Natural killer cell (primary cell): ENCODE measurements at regions not wholly inside any gene's neighbourhood (a gene's known extent, or its start where the extent isn't known, plus 50 kb on each side); places are given as distances from the start of the nearest gene placed in this dataset.

Experiments used
- ATAC-seq, 3 donors: fragments of 150-1000 bp in 2 of 3; fragments of 200-7000 bp in 1 of 3; cut with Tn5 transposase; 1 replicate in 1 of 3; 2 replicates in 2 of 3; pipeline ENCODE4 v1.10.0; 2021; ENCODE audit warnings: mild to moderate bottlenecking in 2 of 3, moderate library complexity in 2 of 3
- DNase-seq, 2 donors: peaks; one replicate each; pipeline versions ENCODE4 v3.0.0 to v3.0.0-alpha.2; 2013 to 2021; ENCODE audit warnings: mixed read lengths in 1 of 2
- H3K27ac ChIP-seq: one replicate; pipeline ENCODE4 v1.5.1; 2013; ENCODE audit warnings: mild to moderate bottlenecking, low read length
- H3K27me3 ChIP-seq: one replicate; pipeline ENCODE4 v1.6.1; 2013; ENCODE audit warnings: low read length; ENCODE audit not compliant: control insufficient read depth, insufficient read depth
- H3K36me3 ChIP-seq: one replicate; pipeline ENCODE4 v1.6.1; 2013; ENCODE audit warnings: low read length; ENCODE audit not compliant: control insufficient read depth, insufficient read depth
- H3K4me1 ChIP-seq: one replicate; pipeline ENCODE4 v1.6.1; 2013; ENCODE audit warnings: low read length; ENCODE audit not compliant: control insufficient read depth, insufficient read depth
- H3K4me3 ChIP-seq: one replicate; pipeline ENCODE4 v1.5.1; 2013; ENCODE audit warnings: low read length
- H3K9me3 ChIP-seq: one replicate; pipeline ENCODE4 v1.6.1; 2013; ENCODE audit warnings: low read length; ENCODE audit not compliant: control insufficient read depth, insufficient read depth
- H3K27ac Mint-ChIP-seq, 2 donors: one replicate each; pipeline ENCODE4 v1.8.0; 2022; ENCODE audit warnings: mild to moderate bottlenecking in 2 of 2, mixed read lengths in 2 of 2, moderate library complexity in 1 of 2
- H3K27me3 Mint-ChIP-seq, 2 donors: one replicate each; pipeline ENCODE4 v1.8.0; 2022; ENCODE audit warnings: low read depth in 2 of 2, mixed read lengths in 2 of 2
- H3K36me3 Mint-ChIP-seq: one replicate; pipeline ENCODE4 v1.8.0; 2022; ENCODE audit warnings: mixed read lengths
- H3K4me1 Mint-ChIP-seq, 2 donors: one replicate each; pipeline ENCODE4 v1.8.0; 2022; ENCODE audit warnings: mixed read lengths in 2 of 2
- H3K4me3 Mint-ChIP-seq: one replicate; pipeline ENCODE4 v1.8.0; 2022; ENCODE audit warnings: mild to moderate bottlenecking, moderate library complexity, mixed read lengths
- H3K9me3 Mint-ChIP-seq, 2 donors: one replicate each; pipeline ENCODE4 v1.8.0; 2022; ENCODE audit warnings: mixed read lengths in 2 of 2
- WGBS: methylation state at CpG from one replicate; pipeline ENCODE4 v1.1.7; 2013; ENCODE audit warnings: missing lambda C conversion rate; ENCODE audit not compliant: insufficient coverage; 5-methylcytosine and 5-hydroxymethylcytosine counted together
- intact Hi-C: fragments of 100-400 bp; cut with micrococcal nuclease; formaldehyde crosslinking; loops from one replicate; pipeline ENCODE4 v1.14.2; 2022
- TF ChIP-seq, protein P1 (sequence below): fragments of 200-600 bp; IDR thresholded peaks from one replicate; pipeline ENCODE4 v1.8.0; 2022; ENCODE audit warnings: antibody characterized with exemption

DNA sequence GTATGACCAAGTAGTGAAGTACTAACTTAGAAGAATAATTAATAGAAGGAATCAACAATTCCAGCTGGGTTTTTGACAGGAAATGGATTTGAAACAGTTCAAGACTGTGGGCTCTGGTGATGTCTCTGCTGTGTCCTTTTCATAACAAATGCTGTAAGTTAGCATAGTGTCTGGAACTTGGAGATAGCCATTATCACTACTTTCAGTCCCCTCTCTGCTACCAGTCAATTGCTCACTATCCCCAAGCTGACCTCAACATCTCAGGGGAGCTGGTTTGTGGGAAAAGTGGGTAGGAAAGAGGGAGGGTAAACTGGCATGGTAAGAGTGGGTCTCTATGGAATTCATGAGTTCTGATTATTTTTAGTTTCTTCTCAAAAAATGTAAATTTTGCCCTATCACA lies 231.4 kb upstream of the MID1 start:
- DNase-seq (no peak), ATAC-seq (no peak)
- Histone ChIP-seq H3K9me3 (no peaks in the 10 kb centered on the region), H3K4me1 (no peaks in the 10 kb centered on the region), H3K4me3 (no peak overlapping the region), H3K36me3 (no peaks in the 10 kb centered on the region), H3K27me3 (no peaks in the 10 kb centered on the region), H3K27ac (no peak overlapping the region)
- TF ChIP-seq, protein P1, sequence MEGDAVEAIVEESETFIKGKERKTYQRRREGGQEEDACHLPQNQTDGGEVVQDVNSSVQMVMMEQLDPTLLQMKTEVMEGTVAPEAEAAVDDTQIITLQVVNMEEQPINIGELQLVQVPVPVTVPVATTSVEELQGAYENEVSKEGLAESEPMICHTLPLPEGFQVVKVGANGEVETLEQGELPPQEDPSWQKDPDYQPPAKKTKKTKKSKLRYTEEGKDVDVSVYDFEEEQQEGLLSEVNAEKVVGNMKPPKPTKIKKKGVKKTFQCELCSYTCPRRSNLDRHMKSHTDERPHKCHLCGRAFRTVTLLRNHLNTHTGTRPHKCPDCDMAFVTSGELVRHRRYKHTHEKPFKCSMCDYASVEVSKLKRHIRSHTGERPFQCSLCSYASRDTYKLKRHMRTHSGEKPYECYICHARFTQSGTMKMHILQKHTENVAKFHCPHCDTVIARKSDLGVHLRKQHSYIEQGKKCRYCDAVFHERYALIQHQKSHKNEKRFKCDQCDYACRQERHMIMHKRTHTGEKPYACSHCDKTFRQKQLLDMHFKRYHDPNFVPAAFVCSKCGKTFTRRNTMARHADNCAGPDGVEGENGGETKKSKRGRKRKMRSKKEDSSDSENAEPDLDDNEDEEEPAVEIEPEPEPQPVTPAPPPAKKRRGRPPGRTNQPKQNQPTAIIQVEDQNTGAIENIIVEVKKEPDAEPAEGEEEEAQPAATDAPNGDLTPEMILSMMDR: no peak
- Mint-ChIP-seq H3K4me3 (no peak overlapping the region), H3K27ac (no peak overlapping the region), H3K27me3 (no peaks in the 10 kb centered on the region), H3K4me1 (no peaks in the 10 kb centered on the region), H3K9me3 (peaks cover 8 to 9% of the 10 kb centered on the region in 2 donors), H3K36me3 (no peaks in the 10 kb centered on the region)
- intact Hi-C loops: no loop called here

- H3K4me3 Mint-ChIP-seq: no peak overlapping the region
- no peaks in the 10 kb centered on the region for H3K27me3 Mint-ChIP-seq
- H3K4me1 ChIP-seq: no peaks in the 10 kb centered on the region
- no peak overlapping the region for H3K27ac ChIP-seq
- H3K27me3 ChIP-seq: no peaks in the 10 kb centered on the region
- peaks cover 7 to 10% of the 10 kb centered on the region in 2 donors for H3K9me3 Mint-ChIP-seq
- H3K36me3 Mint-ChIP-seq: no peaks in the 10 kb centered on the region
- TF ChIP-seq, protein P1: no peak
- no peaks in the 10 kb centered on the region for H3K36me3 ChIP-seq
- DNase-seq (no peak), ATAC-seq (no peak)
- no peaks in the 10 kb centered on the region for H3K9me3 ChIP-seq
- H3K4me3 ChIP-seq: no peak overlapping the region
- WGBS: 58% methylated on average over 7 of the region's 7 CpGs
- H3K27ac Mint-ChIP-seq: no peak overlapping the region
- intact Hi-C loops: no loop called here
- no peaks in the 10 kb centered on the region for H3K4me1 Mint-ChIP-seq
Measured at GRCh38 chrX:10854594-10854993, 234.2 kb upstream of the MID1 start.

- intact Hi-C loops: no loop called here
- no peaks in the 10 kb centered on the region for H3K27me3 ChIP-seq
- no peaks in the 10 kb centered on the region for H3K9me3 ChIP-seq
- no peak overlapping the region for H3K4me3 ChIP-seq
- H3K9me3 Mint-ChIP-seq: peaks cover 5 to 6% of the 10 kb centered on the region in 2 donors
- DNase-seq (no peak), ATAC-seq (no peak)
- H3K27ac ChIP-seq: no peak overlapping the region
- H3K4me1 Mint-ChIP-seq: no peaks in the 10 kb centered on the region
- H3K27me3 Mint-ChIP-seq: no peaks in the 10 kb centered on the region
- TF ChIP-seq, protein P1: no peak
- no CpG with 5 or more reads among the region's 2 CpGs for WGBS
- no peak overlapping the region for H3K27ac Mint-ChIP-seq
- H3K4me1 ChIP-seq: no peaks in the 10 kb centered on the region
- no peaks in the 10 kb centered on the region for H3K36me3 ChIP-seq
- no peaks in the 10 kb centered on the region for H3K36me3 Mint-ChIP-seq
- H3K4me3 Mint-ChIP-seq: no peak overlapping the region
Measured at GRCh38 chrX:10855845-10856244, 235.5 kb upstream of the MID1 start.

DNA sequence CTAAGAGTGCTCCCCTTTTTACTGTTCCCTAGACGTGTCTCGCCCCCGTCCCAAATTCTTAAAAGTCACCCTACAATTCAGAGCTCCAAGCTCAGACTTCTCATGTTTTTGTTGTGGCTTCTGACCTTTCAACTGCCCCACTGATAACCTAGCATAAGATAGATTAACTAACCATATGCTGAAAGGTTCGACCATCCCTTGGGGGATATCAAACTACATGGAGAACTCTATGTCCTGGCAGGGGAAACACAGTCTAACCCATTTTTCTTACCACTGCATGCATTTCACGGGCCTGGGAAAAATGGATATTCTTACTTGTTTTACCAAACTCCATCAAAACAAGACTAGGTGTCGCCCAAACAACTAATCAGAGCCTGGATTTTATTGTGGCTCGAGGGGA lies 236.4 kb upstream of the MID1 start:
- H3K4me1 ChIP-seq: no peaks in the 10 kb centered on the region
- Mint-ChIP-seq H3K27me3 (no peaks in the 10 kb centered on the region), H3K36me3 (no peaks in the 10 kb centered on the region), H3K4me3 (no peak overlapping the region), H3K9me3 (peaks cover 5 to 6% of the 10 kb centered on the region in 2 donors), H3K4me1 (no peaks in the 10 kb centered on the region), H3K27ac (no peak overlapping the region)
- no peak for DNase-seq
- H3K4me3 ChIP-seq: no peak overlapping the region
- TF ChIP-seq, protein P1: no peak
- no peaks in the 10 kb centered on the region for H3K9me3 ChIP-seq
- no peak overlapping the region for H3K27ac ChIP-seq
- H3K36me3 ChIP-seq: no peaks in the 10 kb centered on the region
- no peak for ATAC-seq
- WGBS: 92% methylated on average over 6 of the region's 7 CpGs
- intact Hi-C loops: no loop called here
- no peaks in the 10 kb centered on the region for H3K27me3 ChIP-seq
